ENCODE measurements at regions not wholly inside any gene's neighbourhood (a gene's known extent, or its start where the extent isn't known, plus 50 kb on each side); places are given as distances from the start of the nearest gene placed in this dataset.

- Mint-ChIP-seq H3K4me3 (no peak overlapping the region), H3K27me3 (ENCODE audit: low read depth) (peaks cover 4% of the 10 kb centered on the region), H3K27ac (ENCODE audit: unreplicated experiment) (no peak overlapping the region), H3K36me3 (ENCODE audit: low read depth) (no peaks in the 10 kb centered on the region), H3K4me1 (peaks cover 4% of the 10 kb centered on the region), H3K9me3 (no peaks in the 10 kb centered on the region)
- no peak for TF ChIP-seq CTCF (conservative IDR thresholded peaks at IDR 0.05)
- no peak for DNase-seq (ENCODE audit: low read depth, low spot score)
Measured at GRCh38 chr5:174567506-174568141, 156.8 kb upstream of the MSX2 start.

GRCh38 chr5:174570662-174571061, 153.7 kb upstream of the MSX2 start:
- peaks cover 6% of the 10 kb centered on the region for H3K4me1 Mint-ChIP-seq
- H3K9me3 Mint-ChIP-seq, result no peaks in the 10 kb centered on the region
- H3K4me3 Mint-ChIP-seq, result no peak overlapping the region
- peaks cover 4% of the 10 kb centered on the region for H3K27me3 Mint-ChIP-seq (ENCODE audit: low read depth)
- no peaks in the 10 kb centered on the region for H3K36me3 Mint-ChIP-seq (ENCODE audit: low read depth)
- no peak for TF ChIP-seq CTCF (conservative IDR thresholded peaks at IDR 0.05)
- no peak for DNase-seq (ENCODE audit: low read depth, low spot score)
- no peak overlapping the region for H3K27ac Mint-ChIP-seq (ENCODE audit: unreplicated experiment)

- Mint-ChIP-seq H3K27ac (ENCODE audit: unreplicated experiment) (no peak overlapping the region), H3K36me3 (ENCODE audit: low read depth) (no peaks in the 10 kb centered on the region), H3K4me3 (no peak overlapping the region), H3K27me3 (ENCODE audit: low read depth) (peaks cover 4% of the 10 kb centered on the region), H3K4me1 (peaks cover 6% of the 10 kb centered on the region), H3K9me3 (no peaks in the 10 kb centered on the region)
- no peak for TF ChIP-seq CTCF (conservative IDR thresholded peaks at IDR 0.05)
- no peak for DNase-seq (ENCODE audit: low read depth, low spot score)
Measured at GRCh38 chr5:174571662-174572397, 152.6 kb upstream of the MSX2 start.

GRCh38 chr5:174572591-174572990, 151.8 kb upstream of the MSX2 start:
- H3K4me1 Mint-ChIP-seq, result peaks cover 6% of the 10 kb centered on the region
- no peak for DNase-seq (ENCODE audit: low read depth, low spot score)

More at GRCh38 chr5:174572591-174572990, 151.8 kb upstream of the MSX2 start:
- Mint-ChIP-seq H3K4me3 (no peak overlapping the region), H3K27me3 (ENCODE audit: low read depth) (peaks cover 4% of the 10 kb centered on the region), H3K36me3 (ENCODE audit: low read depth) (no peaks in the 10 kb centered on the region), H3K27ac (ENCODE audit: unreplicated experiment) (no peak overlapping the region), H3K9me3 (no peaks in the 10 kb centered on the region)
- no peak for TF ChIP-seq CTCF (conservative IDR thresholded peaks at IDR 0.05)
